Neural progenitor cell (in vitro differentiated cells): ENCODE measurements at regions not wholly inside any gene's neighbourhood (a gene's known extent, or its start where the extent isn't known, plus 50 kb on each side); places are given as distances from the start of the nearest gene placed in this dataset.

Source experiments
- DNase-seq: peaks from one replicate; pipeline ENCODE4 v3.0.0-alpha.2; 2016; ENCODE audit warnings: low spot score
- H2AFZ ChIP-seq: fragments of 200-600 bp; sonication (generic); replicated peaks from 2 replicates; pipeline ENCODE4 v1.6.1; 2016; ENCODE audit warnings: antibody characterized with exemption
- H3F3A ChIP-seq: fragments of 200-600 bp; sonication (generic); 2 replicates; pipeline ENCODE4 v1.6.1; 2016; ENCODE audit warnings: antibody characterized with exemption, low read depth
- H3K27ac ChIP-seq: fragments of 200-600 bp; sonication (generic); 2 replicates; pipeline ENCODE4 v1.5.1; 2016; ENCODE audit warnings: mild to moderate bottlenecking
- H3K27me3 ChIP-seq: fragments of 200-600 bp; sonication (generic); 2 replicates; pipeline ENCODE4 v1.6.1; 2016; ENCODE audit warnings: mild to moderate bottlenecking, moderate library complexity
- H3K36me3 ChIP-seq: fragments of 200-600 bp; sonication (generic); 2 replicates; pipeline ENCODE4 v1.5.1; 2016
- H3K4me1 ChIP-seq: fragments of 200-600 bp; sonication (generic); 2 replicates; pipeline ENCODE4 v1.6.1; 2016; ENCODE audit warnings: mixed run types
- H3K4me2 ChIP-seq: fragments of 200-600 bp; sonication (generic); 2 replicates; pipeline ENCODE4 v1.6.1; 2016
- H3K4me3 ChIP-seq: fragments of 200-600 bp; sonication (generic); 2 replicates; pipeline ENCODE4 v1.5.1; 2016
- H3K79me2 ChIP-seq: fragments of 200-600 bp; sonication (generic); 2 replicates; pipeline ENCODE4 v1.6.1; 2016; ENCODE audit warnings: low read depth
- H3K9ac ChIP-seq: fragments of 200-600 bp; sonication (generic); 2 replicates; pipeline ENCODE4 v1.6.1; 2016
- H3K9me3 ChIP-seq: fragments of 200-600 bp; sonication (generic); 2 replicates; pipeline ENCODE4 v1.5.1; 2016; ENCODE audit warnings: low read depth
- H4K20me1 ChIP-seq: fragments of 200-600 bp; sonication (generic); 2 replicates; pipeline ENCODE4 v1.6.1; 2016; ENCODE audit warnings: low read depth
- H3K27ac Mint-ChIP-seq: 3 replicates; pipeline ENCODE4 v1.8.0; 2021; ENCODE audit warnings: mixed read lengths
- H3K27me3 Mint-ChIP-seq: 2 replicates; pipeline ENCODE4 v1.8.0; 2022; ENCODE audit warnings: low read depth, mild to moderate bottlenecking, inconsistent platforms, moderate library complexity, mixed read lengths; ENCODE audit not compliant: insufficient read depth
- H3K36me3 Mint-ChIP-seq: 3 replicates; pipeline ENCODE4 v1.8.0; 2021; ENCODE audit warnings: mixed read lengths
- H3K4me1 Mint-ChIP-seq: 3 replicates; pipeline ENCODE4 v1.8.0; 2021; ENCODE audit warnings: mixed read lengths
- H3K4me3 Mint-ChIP-seq: 3 replicates; pipeline ENCODE4 v1.8.0; 2021; ENCODE audit warnings: mild to moderate bottlenecking, moderate library complexity, mixed read lengths
- H3K9me3 Mint-ChIP-seq: 3 replicates; pipeline ENCODE4 v1.8.0; 2020; ENCODE audit warnings: mixed read lengths
- CTCF ChIP-seq: fragments of 200-600 bp; sonication (generic); IDR thresholded peaks from 2 replicates; pipeline ENCODE4 v1.5.1; 2017; ENCODE audit warnings: antibody characterized with exemption, mild to moderate bottlenecking
- EZH2 ChIP-seq: fragments of 200-600 bp; sonication (generic); IDR thresholded peaks from 2 replicates; pipeline ENCODE4 v1.6.1; 2017; ENCODE audit warnings: antibody characterized with exemption, mild to moderate bottlenecking, moderate library complexity
- EZH2phosphoT487 ChIP-seq: fragments of 200-600 bp; sonication (generic); IDR thresholded peaks from 2 replicates; pipeline ENCODE4 v1.6.1; 2017; ENCODE audit warnings: antibody characterized with exemption

DNA sequence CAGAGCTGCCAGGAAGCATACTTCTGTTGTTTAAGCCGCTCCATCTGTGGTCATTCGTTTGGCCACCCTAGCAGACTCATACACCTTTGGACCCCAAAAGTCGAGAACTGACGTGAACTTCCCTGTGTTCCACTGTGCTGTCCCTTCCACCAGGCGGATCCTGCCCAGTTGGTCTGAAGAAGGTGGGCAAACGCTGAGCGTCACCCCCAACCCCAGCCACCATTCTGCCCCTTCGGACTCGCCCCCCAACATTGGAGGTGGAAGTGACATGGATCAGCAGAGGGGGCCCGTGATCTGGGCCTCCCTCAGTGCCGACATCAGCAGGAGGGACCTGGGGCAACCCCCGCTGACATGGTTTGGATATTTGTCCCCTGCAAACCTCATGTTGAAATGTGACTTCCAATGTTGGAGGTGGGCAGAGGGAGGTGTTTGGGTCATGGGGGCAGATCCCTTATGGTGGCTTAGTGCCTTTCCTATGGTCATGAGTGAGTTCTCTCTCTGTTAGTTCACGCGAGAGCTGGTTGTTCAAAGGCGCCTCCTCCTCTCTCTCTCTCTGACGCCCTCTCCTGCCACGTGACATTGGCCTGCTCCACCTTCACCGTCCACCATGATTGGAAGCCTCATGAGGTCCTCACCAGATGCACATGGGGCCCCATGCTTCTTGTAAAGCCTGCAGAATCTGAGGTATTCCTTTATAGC is 93.6 kb upstream of the ZNF507 start:
- H3K27me3 Mint-ChIP-seq = peaks cover 13% of the 10 kb centered on the region
- no peaks in the 10 kb centered on the region for H3K27me3 ChIP-seq
- H3K27ac ChIP-seq = no peak overlapping the region
- no peak overlapping the region for H3K4me3 ChIP-seq
- H3K4me1 ChIP-seq = no peaks in the 10 kb centered on the region
- H3K4me2 ChIP-seq = no peak overlapping the region
- no peaks in the 10 kb centered on the region for H4K20me1 ChIP-seq
- no peak overlapping the region for H3K4me3 Mint-ChIP-seq
- no peaks in the 10 kb centered on the region for H3K36me3 Mint-ChIP-seq
- no peak for DNase-seq
- H3K36me3 ChIP-seq = no peaks in the 10 kb centered on the region
- TF ChIP-seq CTCF = no peak
- TF ChIP-seq EZH2 = no peak
- TF ChIP-seq EZH2phosphoT487 = no peak
- no peak overlapping the region for H2AFZ ChIP-seq
- H3K4me1 Mint-ChIP-seq = no peaks in the 10 kb centered on the region
- H3K9me3 ChIP-seq = no peaks in the 10 kb centered on the region
- no peaks in the 10 kb centered on the region for H3K9me3 Mint-ChIP-seq
- H3K79me2 ChIP-seq = no peaks in the 10 kb centered on the region
- no peak overlapping the region for H3K27ac Mint-ChIP-seq
- H3K9ac ChIP-seq = no peak overlapping the region
- H3F3A ChIP-seq = no peaks in the 10 kb centered on the region

DNA sequence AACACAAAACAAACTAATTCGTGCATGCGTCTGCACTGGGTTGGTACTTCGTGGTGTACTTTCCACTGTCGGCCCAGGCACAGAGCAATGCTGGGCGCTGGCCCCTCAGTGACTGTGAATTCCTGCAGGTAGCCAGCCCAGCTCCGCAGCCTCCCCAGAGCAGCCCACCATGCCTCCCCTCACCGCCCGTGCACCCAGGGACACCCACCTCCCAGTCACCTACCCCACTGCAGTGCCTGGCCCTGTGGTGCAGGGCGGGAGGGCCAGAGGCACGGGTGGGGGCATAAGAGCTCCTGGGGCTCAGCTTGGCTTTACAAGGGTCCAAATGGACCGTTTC is 93.1 kb upstream of the ZNF507 start:
- no peak overlapping the region for H2AFZ ChIP-seq
- H3K4me1 ChIP-seq = no peaks in the 10 kb centered on the region

GRCh38 chr19:32253683-32254508 is 91.5 kb upstream of the ZNF507 start:
- H3K27ac Mint-ChIP-seq = no peak overlapping the region
- Histone ChIP-seq H2AFZ (no peak overlapping the region), H4K20me1 (no peaks in the 10 kb centered on the region)

More for the DNA sequence above, 93.1 kb upstream of the ZNF507 start:
- Histone ChIP-seq H3K9me3 (no peaks in the 10 kb centered on the region), H4K20me1 (no peaks in the 10 kb centered on the region), H3K79me2 (no peaks in the 10 kb centered on the region), H3K4me2 (no peak overlapping the region), H3K36me3 (no peaks in the 10 kb centered on the region), H3K4me3 (no peak overlapping the region), H3F3A (no peaks in the 10 kb centered on the region), H3K27me3 (no peaks in the 10 kb centered on the region), H3K27ac (no peak overlapping the region), H3K9ac (no peak overlapping the region)
- H3K4me3 Mint-ChIP-seq = no peak overlapping the region
- no peaks in the 10 kb centered on the region for H3K36me3 Mint-ChIP-seq
- H3K27me3 Mint-ChIP-seq = peaks cover 13% of the 10 kb centered on the region
- no peaks in the 10 kb centered on the region for H3K4me1 Mint-ChIP-seq
- H3K9me3 Mint-ChIP-seq = no peaks in the 10 kb centered on the region
- no peak overlapping the region for H3K27ac Mint-ChIP-seq
- DNase-seq = no peak
- TF ChIP-seq EZH2phosphoT487 = no peak
- TF ChIP-seq CTCF = no peak
- TF ChIP-seq EZH2 = no peak

More at GRCh38 chr19:32253683-32254508, 91.5 kb upstream of the ZNF507 start:
- H3K4me2 ChIP-seq = no peak overlapping the region
- no peak overlapping the region for H3K4me3 Mint-ChIP-seq
- H3K4me1 Mint-ChIP-seq = no peaks in the 10 kb centered on the region
- H3K4me3 ChIP-seq = no peak overlapping the region
- H3K9me3 Mint-ChIP-seq = no peaks in the 10 kb centered on the region
- no peaks in the 10 kb centered on the region for H3F3A ChIP-seq
- no peaks in the 10 kb centered on the region for H3K36me3 Mint-ChIP-seq
- no peaks in the 10 kb centered on the region for H3K4me1 ChIP-seq
- no peaks in the 10 kb centered on the region for H3K9me3 ChIP-seq
- no peak for DNase-seq
- H3K79me2 ChIP-seq = no peaks in the 10 kb centered on the region
- no peaks in the 10 kb centered on the region for H3K27me3 ChIP-seq
- TF ChIP-seq EZH2phosphoT487 = no peak
- TF ChIP-seq CTCF = no peak
- TF ChIP-seq EZH2 = no peak
- H3K9ac ChIP-seq = no peak overlapping the region
- no peaks in the 10 kb centered on the region for H3K36me3 ChIP-seq
- H3K27ac ChIP-seq = no peak overlapping the region
- H3K27me3 Mint-ChIP-seq = peaks cover 13% of the 10 kb centered on the region
